Loucy (cell line): ENCODE measurements at regions not wholly inside any gene's neighbourhood (a gene's known extent, or its start where the extent isn't known, plus 50 kb on each side); places are given as distances from the start of the nearest gene placed in this dataset.

Source experiments
- H2AFZ ChIP-seq: fragments of 200-600 bp; sonication (generic); 2 replicates; pipeline ENCODE4 v1.6.0; 2016; ENCODE audit warnings: antibody characterized with exemption, mild to moderate bottlenecking, low read length, moderate library complexity
- H3F3A ChIP-seq: fragments of 200-600 bp; 2 replicates; pipeline ENCODE4 v1.6.0; 2016; ENCODE audit warnings: antibody characterized with exemption, low read depth, mild to moderate bottlenecking
- H3K27me3 ChIP-seq: fragments of 200-600 bp; sonication (generic); 2 replicates; pipeline ENCODE4 v1.6.1; 2014; ENCODE audit warnings: low read length, mild to moderate bottlenecking; ENCODE audit not compliant: insufficient read depth, poor library complexity, severe bottlenecking
- H3K36me3 ChIP-seq: fragments of 200-600 bp; sonication (generic); 2 replicates; pipeline ENCODE4 v1.6.1; 2016; ENCODE audit warnings: low read length; ENCODE audit not compliant: insufficient read depth
- H3K4me1 ChIP-seq: fragments of 200-600 bp; sonication (generic); 2 replicates; pipeline ENCODE4 v1.5.1; 2014; ENCODE audit warnings: low read length, mild to moderate bottlenecking; ENCODE audit not compliant: insufficient read depth, poor library complexity, severe bottlenecking
- H3K4me2 ChIP-seq: fragments of 200-600 bp; sonication (generic); 2 replicates; pipeline ENCODE4 v1.6.0; 2014; ENCODE audit warnings: antibody characterized with exemption, low read length, low read depth, mild to moderate bottlenecking; ENCODE audit not compliant: poor library complexity, severe bottlenecking
- H3K4me3 ChIP-seq: fragments of 200-600 bp; sonication (generic); 2 replicates; pipeline ENCODE4 v1.5.1; 2014; ENCODE audit warnings: low read length, mild to moderate bottlenecking, mixed read lengths; ENCODE audit not compliant: poor library complexity, severe bottlenecking
- H3K79me2 ChIP-seq: fragments of 200-600 bp; sonication (generic); 2 replicates; pipeline ENCODE4 v1.6.1; 2014; ENCODE audit warnings: low read length; ENCODE audit not compliant: insufficient read depth
- H3K9ac ChIP-seq: fragments of 200-600 bp; sonication (generic); 2 replicates; pipeline ENCODE4 v1.6.0; 2014; ENCODE audit warnings: mild to moderate bottlenecking, low read depth, low read length, moderate library complexity; ENCODE audit not compliant: poor library complexity, severe bottlenecking
- H3K9me2 ChIP-seq: fragments of 200-600 bp; sonication (generic); replicated peaks from 2 replicates; pipeline ENCODE4 v1.6.1; 2016; ENCODE audit warnings: low read depth, low read length, mixed read lengths
- H3K9me3 ChIP-seq: fragments of 200-600 bp; sonication (generic); 2 replicates; pipeline ENCODE4 v1.6.1; 2014; ENCODE audit warnings: mild to moderate bottlenecking, antibody characterized with exemption, low read length, low read depth; ENCODE audit not compliant: insufficient read depth
- H4K20me1 ChIP-seq: fragments of 200-600 bp; sonication (generic); 2 replicates; pipeline ENCODE4 v1.6.0; 2014; ENCODE audit warnings: antibody characterized with exemption, low read length, mild to moderate bottlenecking; ENCODE audit not compliant: insufficient read depth, poor library complexity, severe bottlenecking
- EZH2phosphoT487 ChIP-seq: fragments of 200-600 bp; IDR thresholded peaks from 2 replicates; pipeline ENCODE4 v1.6.1; 2018; ENCODE audit warnings: antibody characterized with exemption, mild to moderate bottlenecking, moderate library complexity, borderline replicate concordance
- TF ChIP-seq, protein P1 (sequence below): fragments of 200-600 bp; sonication (generic); conservative IDR thresholded peaks from 2 replicates; pipeline ENCODE4 v1.5.1; 2014; ENCODE audit warnings: mild to moderate bottlenecking, antibody characterized with exemption, low read length

GRCh38 chr6:53412751-53413150, 64.0 kb upstream of the ELOVL5 start:
- Histone ChIP-seq H3K27me3 (no peaks in the 10 kb centered on the region), H3K4me1 (peaks cover 14% of the 10 kb centered on the region), H3K9me3 (no peaks in the 10 kb centered on the region), H3K9ac (no peak overlapping the region), H3K36me3 (no peaks in the 10 kb centered on the region), H4K20me1 (no peaks in the 10 kb centered on the region), H2AFZ (no peak overlapping the region), H3K9me2 (no peaks in the 10 kb centered on the region), H3K79me2 (no peaks in the 10 kb centered on the region), H3K4me3 (no peak overlapping the region), H3K4me2 (no peak overlapping the region), H3F3A (no peaks in the 10 kb centered on the region; the same call in 1 of the 2 replicates)
- TF ChIP-seq EZH2phosphoT487, result no peak
- TF ChIP-seq, protein P1, sequence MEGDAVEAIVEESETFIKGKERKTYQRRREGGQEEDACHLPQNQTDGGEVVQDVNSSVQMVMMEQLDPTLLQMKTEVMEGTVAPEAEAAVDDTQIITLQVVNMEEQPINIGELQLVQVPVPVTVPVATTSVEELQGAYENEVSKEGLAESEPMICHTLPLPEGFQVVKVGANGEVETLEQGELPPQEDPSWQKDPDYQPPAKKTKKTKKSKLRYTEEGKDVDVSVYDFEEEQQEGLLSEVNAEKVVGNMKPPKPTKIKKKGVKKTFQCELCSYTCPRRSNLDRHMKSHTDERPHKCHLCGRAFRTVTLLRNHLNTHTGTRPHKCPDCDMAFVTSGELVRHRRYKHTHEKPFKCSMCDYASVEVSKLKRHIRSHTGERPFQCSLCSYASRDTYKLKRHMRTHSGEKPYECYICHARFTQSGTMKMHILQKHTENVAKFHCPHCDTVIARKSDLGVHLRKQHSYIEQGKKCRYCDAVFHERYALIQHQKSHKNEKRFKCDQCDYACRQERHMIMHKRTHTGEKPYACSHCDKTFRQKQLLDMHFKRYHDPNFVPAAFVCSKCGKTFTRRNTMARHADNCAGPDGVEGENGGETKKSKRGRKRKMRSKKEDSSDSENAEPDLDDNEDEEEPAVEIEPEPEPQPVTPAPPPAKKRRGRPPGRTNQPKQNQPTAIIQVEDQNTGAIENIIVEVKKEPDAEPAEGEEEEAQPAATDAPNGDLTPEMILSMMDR, result no peak

GRCh38 chr6:53412021-53412715, 63.4 kb upstream of the ELOVL5 start:
- H3K9me2 ChIP-seq, result no peaks in the 10 kb centered on the region
- H3K4me2 ChIP-seq, result no peak overlapping the region
- H3K9ac ChIP-seq, result no peak overlapping the region
- no peaks in the 10 kb centered on the region; the same call in 1 of the 2 replicates for H3F3A ChIP-seq
- H3K9me3 ChIP-seq, result no peaks in the 10 kb centered on the region
- H3K36me3 ChIP-seq, result no peaks in the 10 kb centered on the region
- no peak overlapping the region for H3K4me3 ChIP-seq
- peak overlapping the region; percentile 17; the same call in 1 of the 2 replicates for H2AFZ ChIP-seq
- no peaks in the 10 kb centered on the region for H4K20me1 ChIP-seq
- peaks cover 20% of the 10 kb centered on the region for H3K4me1 ChIP-seq
- H3K27me3 ChIP-seq, result no peaks in the 10 kb centered on the region
- no peak for TF ChIP-seq EZH2phosphoT487
- TF ChIP-seq, protein P1, result no peak
- no peaks in the 10 kb centered on the region for H3K79me2 ChIP-seq

DNA sequence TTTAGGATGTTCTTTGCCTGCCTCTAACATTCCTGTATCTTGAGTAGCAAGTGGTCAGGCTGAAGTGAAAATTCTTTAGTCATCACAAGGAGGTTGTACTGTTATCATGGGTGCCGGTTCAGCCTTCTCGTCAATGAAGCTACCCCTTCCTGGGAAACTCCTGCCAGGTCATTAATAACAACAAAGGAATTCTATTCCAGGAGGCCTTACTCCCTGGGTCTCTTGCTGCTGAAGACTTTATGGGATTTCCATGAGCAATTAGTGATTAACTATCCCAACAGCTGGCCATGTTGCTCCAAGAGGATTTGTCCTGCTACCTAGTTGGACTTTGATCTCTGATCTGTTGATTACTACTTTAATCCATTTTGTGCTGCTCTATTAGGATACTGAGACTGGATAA, 62.7 kb upstream of the ELOVL5 start:
- no peaks in the 10 kb centered on the region for H4K20me1 ChIP-seq
- H2AFZ ChIP-seq, result no peak overlapping the region; the same call in 1 of the 2 replicates
- H3K9me3 ChIP-seq, result no peaks in the 10 kb centered on the region

More for the DNA sequence above, 62.7 kb upstream of the ELOVL5 start:
- Histone ChIP-seq H3K9me2 (no peaks in the 10 kb centered on the region), H3K4me1 (peaks cover 23% of the 10 kb centered on the region), H3K9ac (no peak overlapping the region), H3K27me3 (no peaks in the 10 kb centered on the region), H3K79me2 (no peaks in the 10 kb centered on the region), H3K36me3 (no peaks in the 10 kb centered on the region), H3F3A (no peaks in the 10 kb centered on the region; the same call in 1 of the 2 replicates), H3K4me2 (no peak overlapping the region), H3K4me3 (no peak overlapping the region)
- TF ChIP-seq EZH2phosphoT487, result no peak
- TF ChIP-seq, protein P1, result no peak
